SH-SY5Y (cell line): ENCODE measurements at regions not wholly inside any gene's neighbourhood (a gene's known extent, or its start where the extent isn't known, plus 50 kb on each side); places are given as distances from the start of the nearest gene placed in this dataset.

Source experiments
- GATA2 ChIP-seq: IDR thresholded peaks from 2 replicates; pipeline ENCODE4 v1.6.1; 2011; ENCODE audit warnings: mild to moderate bottlenecking, low read depth, low read length
- GATA3 ChIP-seq: IDR thresholded peaks from 2 replicates; pipeline ENCODE4 v1.6.1; 2011; ENCODE audit warnings: low read depth, mild to moderate bottlenecking, low read length, moderate library complexity

GRCh38 chr14:87797001-87797400 is 196.0 kb downstream of the GALC start:
- TF ChIP-seq GATA2 (no peak), GATA3 (no peak)

GRCh38 chr14:87794561-87794960 is 198.4 kb downstream of the GALC start:
- no peak for TF ChIP-seq GATA3

GRCh38 chr14:87785897-87786296 is 207.1 kb downstream of the GALC start:
- TF ChIP-seq GATA2, result no peak

- TF ChIP-seq GATA3 (no peak), GATA2 (no peak)
Measured at GRCh38 chr14:87784386-87784785, 208.6 kb downstream of the GALC start.

- no peak for TF ChIP-seq GATA3
Measured at GRCh38 chr14:87783071-87783470, 209.9 kb downstream of the GALC start.

- TF ChIP-seq GATA3 (no peak), GATA2 (no peak)
Measured at GRCh38 chr14:87772854-87773253, 220.1 kb downstream of the GALC start.

- TF ChIP-seq GATA2, result no peak
- no peak for TF ChIP-seq GATA3
Measured at GRCh38 chr14:87767567-87767901, 225.4 kb downstream of the GALC start.

GRCh38 chr14:87758876-87759275 is 234.1 kb downstream of the GALC start:
- TF ChIP-seq GATA3 (no peak), GATA2 (no peak)

- no peak for TF ChIP-seq GATA2
- no peak for TF ChIP-seq GATA3
Measured at GRCh38 chr14:87756661-87757060, 236.3 kb downstream of the GALC start.

- TF ChIP-seq GATA2 (no peak), GATA3 (no peak)
Measured at GRCh38 chr14:87754520-87755223, 238.3 kb downstream of the GALC start.

- no peak for TF ChIP-seq GATA2
- TF ChIP-seq GATA3, result no peak
Measured at GRCh38 chr14:87748558-87748957, 244.4 kb downstream of the GALC start.

- TF ChIP-seq GATA2 (no peak), GATA3 (no peak)
Measured at GRCh38 chr14:87745507-87746118, 247.4 kb downstream of the GALC start.

- no peak for TF ChIP-seq GATA2
- no peak for TF ChIP-seq GATA3
Measured at GRCh38 chr14:87732562-87732961, 260.4 kb downstream of the GALC start.

- TF ChIP-seq GATA3 (no peak), GATA2 (no peak)
Measured at GRCh38 chr14:87725318-87725717, 267.7 kb downstream of the GALC start.

GRCh38 chr14:87712396-87713090 is 280.4 kb downstream of the GALC start:
- no peak for TF ChIP-seq GATA3
- TF ChIP-seq GATA2, result no peak
